Fibroblast of villous mesenchyme (primary cell): ENCODE measurements at regions not wholly inside any gene's neighbourhood (a gene's known extent, or its start where the extent isn't known, plus 50 kb on each side); places are given as distances from the start of the nearest gene placed in this dataset.

Source experiments
- DNase-seq: peaks from one replicate; pipeline ENCODE4 v3.0.0-alpha.2; 2010; ENCODE audit warnings: low read depth
- H3K4me3 ChIP-seq: 2 replicates; pipeline ENCODE4 v1.5.1; 2011; ENCODE audit warnings: low read depth, mild to moderate bottlenecking, low read length
- TF ChIP-seq, protein P1 (sequence below): IDR thresholded peaks from 2 replicates; pipeline ENCODE4 v1.5.1; 2012; ENCODE audit warnings: low read depth, mild to moderate bottlenecking, low read length; ENCODE audit not compliant: insufficient read depth

DNA sequence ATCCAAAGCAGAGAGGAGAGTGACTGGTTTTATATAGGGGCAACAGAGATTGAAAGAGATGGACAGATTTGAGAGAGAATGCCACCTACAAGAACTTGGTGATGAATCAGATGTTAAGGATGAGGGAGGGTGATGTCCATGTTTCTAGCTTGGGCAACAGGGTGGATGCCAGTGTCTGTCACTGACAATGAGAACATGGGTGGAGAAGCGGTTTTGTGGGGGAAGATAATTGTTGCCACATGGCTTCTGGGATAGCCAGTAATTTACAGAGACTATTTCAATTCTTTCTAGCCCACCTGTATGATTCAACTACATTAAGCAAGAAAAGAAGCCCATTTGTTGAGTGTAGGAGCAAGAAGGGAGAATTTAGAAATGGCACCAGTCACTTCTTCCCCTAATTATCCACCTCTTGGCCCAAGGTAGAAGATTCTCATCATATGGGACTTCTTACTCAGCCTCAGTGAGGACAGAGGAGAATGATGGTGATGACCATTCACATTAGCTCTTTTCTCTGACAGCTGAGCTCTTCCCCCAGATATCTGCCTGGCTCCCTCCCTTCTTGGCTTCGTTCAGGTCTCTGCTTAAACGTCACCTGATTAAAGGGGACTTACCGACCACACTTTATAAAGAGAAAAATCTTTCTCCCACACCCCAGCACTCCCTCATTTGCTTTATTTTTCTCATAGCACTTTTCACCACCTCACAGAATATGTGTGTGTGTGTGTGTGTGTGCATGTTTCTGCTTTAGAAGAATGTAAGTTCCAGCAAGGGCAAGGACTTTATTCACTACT, 117.8 kb downstream of the DUSP6 start:
- TF ChIP-seq, protein P1, sequence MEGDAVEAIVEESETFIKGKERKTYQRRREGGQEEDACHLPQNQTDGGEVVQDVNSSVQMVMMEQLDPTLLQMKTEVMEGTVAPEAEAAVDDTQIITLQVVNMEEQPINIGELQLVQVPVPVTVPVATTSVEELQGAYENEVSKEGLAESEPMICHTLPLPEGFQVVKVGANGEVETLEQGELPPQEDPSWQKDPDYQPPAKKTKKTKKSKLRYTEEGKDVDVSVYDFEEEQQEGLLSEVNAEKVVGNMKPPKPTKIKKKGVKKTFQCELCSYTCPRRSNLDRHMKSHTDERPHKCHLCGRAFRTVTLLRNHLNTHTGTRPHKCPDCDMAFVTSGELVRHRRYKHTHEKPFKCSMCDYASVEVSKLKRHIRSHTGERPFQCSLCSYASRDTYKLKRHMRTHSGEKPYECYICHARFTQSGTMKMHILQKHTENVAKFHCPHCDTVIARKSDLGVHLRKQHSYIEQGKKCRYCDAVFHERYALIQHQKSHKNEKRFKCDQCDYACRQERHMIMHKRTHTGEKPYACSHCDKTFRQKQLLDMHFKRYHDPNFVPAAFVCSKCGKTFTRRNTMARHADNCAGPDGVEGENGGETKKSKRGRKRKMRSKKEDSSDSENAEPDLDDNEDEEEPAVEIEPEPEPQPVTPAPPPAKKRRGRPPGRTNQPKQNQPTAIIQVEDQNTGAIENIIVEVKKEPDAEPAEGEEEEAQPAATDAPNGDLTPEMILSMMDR: no peak
- DNase-seq: no peak
- no peak overlapping the region for H3K4me3 ChIP-seq

- H3K4me3 ChIP-seq: no peak overlapping the region
- no peak for DNase-seq
- TF ChIP-seq, protein P1: no peak
These were observed 120.6 kb downstream of the DUSP6 start for GRCh38 chr12:89231686-89232085.

GRCh38 chr12:89230376-89231315, 121.7 kb downstream of the DUSP6 start:
- TF ChIP-seq, protein P1: no peak
- no peak for DNase-seq
- no peak overlapping the region for H3K4me3 ChIP-seq

- H3K4me3 ChIP-seq: no peak overlapping the region
- TF ChIP-seq, protein P1: no peak
- DNase-seq: no peak
These were observed 123.8 kb downstream of the DUSP6 start for GRCh38 chr12:89228491-89228890.

GRCh38 chr12:89227774-89228173, 124.5 kb downstream of the DUSP6 start:
- no peak overlapping the region for H3K4me3 ChIP-seq
- TF ChIP-seq, protein P1: no peak
- no peak for DNase-seq

DNA sequence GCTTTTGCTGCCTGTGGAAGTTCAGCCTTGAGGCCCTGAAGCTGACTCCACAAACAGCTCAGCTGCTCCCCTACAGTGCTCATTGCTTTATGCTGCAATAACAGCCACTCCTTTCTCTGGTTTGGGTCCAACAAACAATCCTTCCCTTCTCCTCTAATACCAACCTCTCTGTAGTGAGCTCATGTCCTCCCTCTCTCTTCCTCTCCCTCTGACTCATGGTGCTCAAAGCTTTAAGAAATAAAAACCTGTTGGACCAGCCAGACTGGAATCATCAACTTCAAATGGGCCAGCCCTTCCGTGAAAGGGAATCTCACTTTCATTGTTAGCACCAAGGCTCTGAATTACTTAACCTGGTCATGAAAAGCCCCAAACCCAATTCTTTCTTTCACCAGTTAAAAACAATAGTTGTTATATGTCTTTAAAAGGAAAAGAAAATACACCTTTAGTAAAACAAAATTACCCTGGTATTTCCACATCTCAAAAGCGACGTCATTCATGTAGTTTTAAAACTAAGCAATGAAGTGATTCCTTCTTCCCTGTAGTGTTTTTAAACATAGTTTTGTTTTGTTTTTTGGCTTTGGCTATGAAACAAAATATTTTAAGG, 126.4 kb downstream of the DUSP6 start:
- TF ChIP-seq, protein P1: no peak
- H3K4me3 ChIP-seq: peak overlapping the region; percentile 17
- peak; percentile 80 for DNase-seq
